ENCODE measurements at regions not wholly inside any gene's neighbourhood (a gene's known extent, or its start where the extent isn't known, plus 50 kb on each side); places are given as distances from the start of the nearest gene placed in this dataset.

GRCh38 chr4:78692822-78693170 is 83.4 kb upstream of the BMP2K start:
- DNase-seq (no peak), ATAC-seq (ENCODE audit: insufficient read depth, low read depth) (no peak)
- no peaks in the 10 kb centered on the region for H3K27me3 ChIP-seq (ENCODE audit: insufficient read depth, low read length, poor library complexity)
- H3K9me3 ChIP-seq (ENCODE audit: insufficient read depth, low read length, severe bottlenecking), result no peaks in the 10 kb centered on the region
- no peak overlapping the region for H3K4me3 ChIP-seq (ENCODE audit: low read depth in 1 of 2, low read length in 2 of 2)
- no peak for TF ChIP-seq EZH2 (IDR thresholded peaks at IDR 0.05; ENCODE audit: borderline replicate concordance, low read depth, low read length, severe bottlenecking)
- no peak for TF ChIP-seq CTCF (IDR thresholded peaks at IDR 0.05; ENCODE audit: borderline replicate concordance, extremely low read depth, low read length, poor library complexity, severe bottlenecking)
- H3K4me1 ChIP-seq (ENCODE audit: insufficient read depth, low read length), result no peaks in the 10 kb centered on the region
- no peaks in the 10 kb centered on the region for H4K20me1 ChIP-seq (ENCODE audit: insufficient read depth, low read length)
- H3K36me3 ChIP-seq (ENCODE audit: insufficient read depth, low read length), result no peaks in the 10 kb centered on the region
- no peaks in the 10 kb centered on the region for H3K79me2 ChIP-seq (ENCODE audit: insufficient read depth, low read length)
- no peak overlapping the region for H3K27ac ChIP-seq (ENCODE audit: low read length)
- H3K9ac ChIP-seq (ENCODE audit: low read depth, low read length), result no peak overlapping the region
- H2AFZ ChIP-seq (ENCODE audit: low read depth, low read length), result no peak overlapping the region
- no peak overlapping the region for H3K4me2 ChIP-seq (ENCODE audit: insufficient read depth, low read length)

DNA sequence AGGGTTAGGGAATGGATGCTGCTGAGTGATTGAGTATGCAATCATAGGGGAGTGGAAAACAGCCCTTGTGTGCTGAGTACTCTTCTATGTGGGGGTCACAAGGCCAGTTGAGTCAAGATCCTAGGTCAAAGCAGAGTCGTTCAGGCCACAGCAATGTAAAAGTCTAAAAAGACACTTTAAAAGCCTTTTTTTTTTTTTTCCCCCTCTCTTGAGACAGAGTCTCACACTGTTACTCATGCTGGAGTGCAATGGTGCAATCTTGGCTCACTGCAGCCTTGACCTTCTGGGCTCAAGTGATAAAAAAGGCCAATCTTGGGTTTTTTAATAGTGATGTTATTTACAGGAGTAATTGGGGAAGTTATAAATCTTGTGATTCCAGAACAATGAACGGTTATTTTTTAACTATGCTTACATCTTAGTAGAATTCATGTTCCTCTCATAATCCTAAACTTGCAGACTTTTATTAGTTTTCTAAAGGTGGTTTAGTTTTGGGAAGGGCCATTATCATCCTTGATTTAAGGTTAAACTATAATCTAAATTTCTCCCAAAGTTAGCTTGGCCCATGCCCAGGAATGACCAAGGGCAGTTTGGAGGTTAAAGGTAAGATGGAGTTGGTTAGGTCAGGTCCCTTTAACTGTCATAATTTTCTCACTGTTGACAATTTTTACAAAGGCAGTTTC is 82.2 kb upstream of the BMP2K start:
- Histone ChIP-seq H3K79me2 (ENCODE audit: insufficient read depth, low read length) (no peaks in the 10 kb centered on the region), H3K4me3 (ENCODE audit: low read depth in 1 of 2, low read length in 2 of 2) (no peak overlapping the region), H3K4me2 (ENCODE audit: insufficient read depth, low read length) (no peak overlapping the region), H3K27ac (ENCODE audit: low read length) (no peak overlapping the region), H4K20me1 (ENCODE audit: insufficient read depth, low read length) (no peaks in the 10 kb centered on the region), H3K36me3 (ENCODE audit: insufficient read depth, low read length) (no peaks in the 10 kb centered on the region), H3K27me3 (ENCODE audit: insufficient read depth, low read length, poor library complexity) (no peaks in the 10 kb centered on the region), H3K4me1 (ENCODE audit: insufficient read depth, low read length) (no peaks in the 10 kb centered on the region), H2AFZ (ENCODE audit: low read depth, low read length) (no peak overlapping the region), H3K9me3 (ENCODE audit: insufficient read depth, low read length, severe bottlenecking) (no peaks in the 10 kb centered on the region), H3K9ac (ENCODE audit: low read depth, low read length) (no peak overlapping the region)
- ATAC-seq (ENCODE audit: insufficient read depth, low read depth) (no peak), DNase-seq (no peak)
- no peak for TF ChIP-seq EZH2 (IDR thresholded peaks at IDR 0.05; ENCODE audit: borderline replicate concordance, low read depth, low read length, severe bottlenecking)
- no peak for TF ChIP-seq CTCF (IDR thresholded peaks at IDR 0.05; ENCODE audit: borderline replicate concordance, extremely low read depth, low read length, poor library complexity, severe bottlenecking)

DNA sequence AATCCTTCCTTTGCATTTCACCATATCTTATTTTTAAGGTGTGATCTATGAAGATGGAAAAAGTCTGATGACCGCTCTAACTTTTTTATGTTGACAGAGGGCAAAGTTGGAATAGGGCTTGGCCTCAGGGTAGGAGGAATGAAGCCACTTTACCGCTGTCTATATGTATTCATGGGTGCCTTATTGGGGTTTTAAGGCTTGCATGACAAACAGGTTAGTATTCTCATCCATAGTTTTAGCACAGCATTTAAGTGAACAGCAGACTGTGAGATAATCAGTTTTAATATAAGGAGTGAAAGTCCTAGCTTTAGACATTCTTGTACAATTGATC is 81.7 kb upstream of the BMP2K start:
- Histone ChIP-seq H4K20me1 (ENCODE audit: insufficient read depth, low read length) (no peaks in the 10 kb centered on the region), H3K79me2 (ENCODE audit: insufficient read depth, low read length) (no peaks in the 10 kb centered on the region), H3K4me1 (ENCODE audit: insufficient read depth, low read length) (no peaks in the 10 kb centered on the region), H3K36me3 (ENCODE audit: insufficient read depth, low read length) (no peaks in the 10 kb centered on the region), H3K4me2 (ENCODE audit: insufficient read depth, low read length) (no peak overlapping the region), H3K27ac (ENCODE audit: low read length) (no peak overlapping the region), H3K27me3 (ENCODE audit: insufficient read depth, low read length, poor library complexity) (no peaks in the 10 kb centered on the region), H2AFZ (ENCODE audit: low read depth, low read length) (no peak overlapping the region), H3K4me3 (ENCODE audit: low read depth in 1 of 2, low read length in 2 of 2) (no peak overlapping the region), H3K9ac (ENCODE audit: low read depth, low read length) (no peak overlapping the region), H3K9me3 (ENCODE audit: insufficient read depth, low read length, severe bottlenecking) (no peaks in the 10 kb centered on the region)
- DNase-seq (no peak), ATAC-seq (ENCODE audit: insufficient read depth, low read depth) (no peak)
- TF ChIP-seq EZH2 (IDR thresholded peaks at IDR 0.05; ENCODE audit: borderline replicate concordance, low read depth, low read length, severe bottlenecking) (no peak), CTCF (IDR thresholded peaks at IDR 0.05; ENCODE audit: borderline replicate concordance, extremely low read depth, low read length, poor library complexity, severe bottlenecking) (no peak)

DNA sequence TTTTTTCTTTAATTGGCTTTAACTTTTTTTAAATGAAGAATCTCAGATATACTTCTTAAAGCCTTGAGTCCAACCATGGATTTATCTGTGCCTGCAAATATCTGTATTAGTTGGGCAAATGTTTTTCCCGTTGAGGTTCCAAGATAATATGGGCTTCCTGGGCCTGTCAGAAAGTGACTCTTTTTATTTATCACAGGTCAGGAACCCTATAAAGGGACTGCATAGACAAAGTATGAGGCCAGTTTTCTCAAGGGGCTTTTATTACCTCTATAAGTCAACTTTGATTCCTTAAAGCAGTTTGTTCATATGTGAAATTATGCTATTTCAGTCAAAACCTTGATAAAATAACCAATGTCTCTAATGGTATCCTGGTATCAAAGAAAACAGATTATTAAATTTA is 80.2 kb upstream of the BMP2K start:
- ATAC-seq (ENCODE audit: insufficient read depth, low read depth) (no peak), DNase-seq (no peak)
- Histone ChIP-seq H3K9ac (ENCODE audit: low read depth, low read length) (no peak overlapping the region), H4K20me1 (ENCODE audit: insufficient read depth, low read length) (no peaks in the 10 kb centered on the region), H3K79me2 (ENCODE audit: insufficient read depth, low read length) (no peaks in the 10 kb centered on the region), H3K9me3 (ENCODE audit: insufficient read depth, low read length, severe bottlenecking) (no peaks in the 10 kb centered on the region), H3K4me1 (ENCODE audit: insufficient read depth, low read length) (no peaks in the 10 kb centered on the region), H3K27me3 (ENCODE audit: insufficient read depth, low read length, poor library complexity) (no peaks in the 10 kb centered on the region), H3K36me3 (ENCODE audit: insufficient read depth, low read length) (no peaks in the 10 kb centered on the region), H3K27ac (ENCODE audit: low read length) (no peak overlapping the region), H3K4me2 (ENCODE audit: insufficient read depth, low read length) (no peak overlapping the region), H3K4me3 (ENCODE audit: low read depth in 1 of 2, low read length in 2 of 2) (no peak overlapping the region), H2AFZ (ENCODE audit: low read depth, low read length) (no peak overlapping the region)
- TF ChIP-seq EZH2 (IDR thresholded peaks at IDR 0.05; ENCODE audit: borderline replicate concordance, low read depth, low read length, severe bottlenecking) (no peak), CTCF (IDR thresholded peaks at IDR 0.05; ENCODE audit: borderline replicate concordance, extremely low read depth, low read length, poor library complexity, severe bottlenecking) (no peak)

Data from DND-41 (cell line).